HG02610 (cell line): ENCODE measurements at regions not wholly inside any gene's neighbourhood (a gene's known extent, or its start where the extent isn't known, plus 50 kb on each side); places are given as distances from the start of the nearest gene placed in this dataset.

Experiments used
- ATAC-seq: cut with Tn5 transposase; IDR thresholded peaks from one replicate; pipeline ENCODE4 v1.9.1; 2021; ENCODE audit warnings: mild to moderate bottlenecking, moderate library complexity; ENCODE audit not compliant: unreplicated experiment

GRCh38 chr2:116645155-116645554 lies 1169.3 kb upstream of the DDX18 start:
- ATAC-seq, result no peak

- no peak for ATAC-seq
Observed at GRCh38 chr2:116668691-116669090, 1145.8 kb upstream of the DDX18 start.

- no peak for ATAC-seq
Observed at GRCh38 chr2:116669782-116670181, 1144.7 kb upstream of the DDX18 start.

- ATAC-seq, result no peak
Observed at GRCh38 chr2:116674188-116674587, 1140.3 kb upstream of the DDX18 start.

- ATAC-seq, result no peak
Observed at GRCh38 chr2:116676776-116677175, 1137.7 kb upstream of the DDX18 start.

- ATAC-seq, result no peak
Observed at GRCh38 chr2:116680256-116680936, 1134.1 kb upstream of the DDX18 start.

GRCh38 chr2:116687371-116687770 lies 1127.1 kb upstream of the DDX18 start:
- ATAC-seq, result no peak

GRCh38 chr2:116692988-116693387 lies 1121.5 kb upstream of the DDX18 start:
- no peak for ATAC-seq

GRCh38 chr2:116696223-116696622 lies 1118.3 kb upstream of the DDX18 start:
- no peak for ATAC-seq

GRCh38 chr2:116696903-116697302 lies 1117.6 kb upstream of the DDX18 start:
- ATAC-seq, result no peak

GRCh38 chr2:116706396-116706795 lies 1108.1 kb upstream of the DDX18 start:
- ATAC-seq, result no peak

- no peak for ATAC-seq
Observed at GRCh38 chr2:116716038-116716437, 1098.5 kb upstream of the DDX18 start.

GRCh38 chr2:116716444-116716843 lies 1098.0 kb upstream of the DDX18 start:
- ATAC-seq, result no peak

GRCh38 chr2:116717832-116718231 lies 1096.7 kb upstream of the DDX18 start:
- no peak for ATAC-seq

GRCh38 chr2:116718451-116718850 lies 1096.0 kb upstream of the DDX18 start:
- no peak for ATAC-seq

GRCh38 chr2:116719836-116720235 lies 1094.7 kb upstream of the DDX18 start:
- no peak for ATAC-seq

GRCh38 chr2:116724550-116724949 lies 1089.9 kb upstream of the DDX18 start:
- ATAC-seq, result no peak

GRCh38 chr2:116732322-116732721 lies 1082.2 kb upstream of the DDX18 start:
- no peak for ATAC-seq

GRCh38 chr2:116733699-116734098 lies 1080.8 kb upstream of the DDX18 start:
- ATAC-seq, result no peak

- no peak for ATAC-seq
Observed at GRCh38 chr2:116737951-116738350, 1076.5 kb upstream of the DDX18 start.

- no peak for ATAC-seq
Observed at GRCh38 chr2:116747103-116747502, 1067.4 kb upstream of the DDX18 start.

- ATAC-seq, result no peak
Observed at GRCh38 chr2:116749994-116750393, 1064.5 kb upstream of the DDX18 start.

- no peak for ATAC-seq
Observed at GRCh38 chr2:116754381-116755101, 1060.0 kb upstream of the DDX18 start.
